ENCODE measurements at regions not wholly inside any gene's neighbourhood (a gene's known extent, or its start where the extent isn't known, plus 50 kb on each side); places are given as distances from the start of the nearest gene placed in this dataset.

DNA sequence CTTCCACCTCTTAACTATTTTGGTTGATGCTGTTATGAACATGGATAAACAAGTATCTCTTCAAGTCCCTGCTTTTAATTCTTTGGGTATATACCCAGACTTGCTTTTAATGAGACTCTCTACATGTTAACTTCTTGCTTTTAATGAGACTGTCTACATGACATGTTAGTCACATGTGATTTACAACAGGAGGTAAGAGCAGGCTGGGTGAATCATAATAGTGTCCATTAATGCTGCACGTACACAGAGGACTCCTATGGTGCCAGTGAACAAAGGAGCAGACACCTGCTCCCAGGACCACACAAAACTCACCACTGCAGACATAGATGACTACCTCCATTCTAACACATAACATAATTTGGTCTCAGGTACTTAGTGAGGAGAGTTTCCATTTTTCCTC is 273.4 kb upstream of the NSMCE3 start:
- TF ChIP-seq, protein P1, sequence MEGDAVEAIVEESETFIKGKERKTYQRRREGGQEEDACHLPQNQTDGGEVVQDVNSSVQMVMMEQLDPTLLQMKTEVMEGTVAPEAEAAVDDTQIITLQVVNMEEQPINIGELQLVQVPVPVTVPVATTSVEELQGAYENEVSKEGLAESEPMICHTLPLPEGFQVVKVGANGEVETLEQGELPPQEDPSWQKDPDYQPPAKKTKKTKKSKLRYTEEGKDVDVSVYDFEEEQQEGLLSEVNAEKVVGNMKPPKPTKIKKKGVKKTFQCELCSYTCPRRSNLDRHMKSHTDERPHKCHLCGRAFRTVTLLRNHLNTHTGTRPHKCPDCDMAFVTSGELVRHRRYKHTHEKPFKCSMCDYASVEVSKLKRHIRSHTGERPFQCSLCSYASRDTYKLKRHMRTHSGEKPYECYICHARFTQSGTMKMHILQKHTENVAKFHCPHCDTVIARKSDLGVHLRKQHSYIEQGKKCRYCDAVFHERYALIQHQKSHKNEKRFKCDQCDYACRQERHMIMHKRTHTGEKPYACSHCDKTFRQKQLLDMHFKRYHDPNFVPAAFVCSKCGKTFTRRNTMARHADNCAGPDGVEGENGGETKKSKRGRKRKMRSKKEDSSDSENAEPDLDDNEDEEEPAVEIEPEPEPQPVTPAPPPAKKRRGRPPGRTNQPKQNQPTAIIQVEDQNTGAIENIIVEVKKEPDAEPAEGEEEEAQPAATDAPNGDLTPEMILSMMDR (IDR thresholded peaks at IDR 0.05), result no peak
- no peak for TF ChIP-seq POLR2A (IDR thresholded peaks at IDR 0.05)
